Activated CD4-positive, alpha-beta T cell treated with anti-CD3 and anti-CD28 coated beads, Interleukin-2, amount 50 U/mL, for 4 hours (primary cell): ENCODE measurements at regions not wholly inside any gene's neighbourhood (a gene's known extent, or its start where the extent isn't known, plus 50 kb on each side); places are given as distances from the start of the nearest gene placed in this dataset.
"Not testable (repeated sequence)": the region's sequence is repeated elsewhere in the genome, so short reads cannot be mapped to it uniquely, and the experiment has no call there.

Experiments
- DNase-seq, 2 experiments: peaks; one replicate each; pipeline ENCODE4 v3.0.0-alpha.2; 2020

DNA sequence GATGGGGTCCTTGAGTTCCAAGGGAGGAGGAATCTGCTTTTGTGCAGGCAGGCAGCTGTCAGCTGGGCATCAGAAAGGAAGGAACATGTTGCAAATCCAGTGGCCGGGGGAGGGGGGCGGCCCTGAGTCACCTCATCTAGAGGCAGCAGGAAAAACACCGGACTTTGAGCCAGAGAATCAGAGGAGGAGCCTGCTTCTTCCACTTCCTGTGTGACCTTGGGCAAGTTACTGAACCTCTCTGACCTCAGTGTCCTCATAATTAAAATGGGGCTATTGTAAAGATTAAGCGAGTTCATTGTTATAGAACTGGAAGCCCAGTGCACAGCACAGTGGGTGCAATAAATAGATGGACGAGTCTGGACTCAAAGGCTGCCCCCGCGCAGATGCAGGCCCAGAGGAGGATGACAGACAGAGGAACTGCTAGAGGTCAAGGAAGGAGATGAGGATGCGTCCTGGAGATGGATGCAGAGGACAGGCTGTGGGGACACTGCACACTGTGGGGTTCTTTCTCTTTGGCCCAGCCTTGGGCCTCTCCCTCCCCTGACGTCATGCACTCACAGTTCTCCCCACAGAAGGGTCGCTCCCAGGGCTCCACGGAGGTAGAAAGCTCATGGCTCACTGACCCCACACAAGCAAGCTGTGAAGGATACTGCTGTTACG is 714.3 kb downstream of the MATN1 start:
- DNase-seq, result no peak

DNA sequence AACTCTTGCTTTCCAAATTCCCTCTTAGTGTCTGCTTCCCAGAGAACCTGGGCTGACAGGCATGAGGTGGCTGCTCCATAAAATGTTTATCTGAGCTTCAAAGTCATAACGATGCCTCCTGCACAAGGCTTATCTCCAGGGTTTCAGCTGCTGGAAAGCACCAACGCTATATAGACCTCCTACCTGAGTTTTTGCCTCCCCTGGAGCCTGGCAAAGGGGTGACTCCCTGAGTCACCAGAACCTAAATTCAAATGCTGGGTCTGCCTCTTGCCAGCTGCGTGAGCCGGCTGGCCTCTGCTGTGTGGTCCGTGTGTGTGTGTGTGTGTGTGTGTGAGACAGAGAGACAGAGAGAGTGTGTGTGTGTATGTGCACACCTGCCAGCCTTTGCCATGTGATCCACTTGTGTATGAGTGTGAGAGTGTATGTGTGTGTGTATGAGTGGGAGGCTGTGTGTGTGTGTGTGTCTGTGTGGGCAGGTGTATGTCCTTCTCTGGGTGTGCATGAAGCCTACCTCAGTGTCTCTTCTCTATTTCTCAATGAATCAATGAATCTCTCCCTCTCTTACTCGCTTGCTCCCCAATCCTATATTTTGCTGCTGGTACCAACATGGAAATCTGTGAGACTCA is 714.9 kb downstream of the MATN1 start:
- no peak for DNase-seq

DNA sequence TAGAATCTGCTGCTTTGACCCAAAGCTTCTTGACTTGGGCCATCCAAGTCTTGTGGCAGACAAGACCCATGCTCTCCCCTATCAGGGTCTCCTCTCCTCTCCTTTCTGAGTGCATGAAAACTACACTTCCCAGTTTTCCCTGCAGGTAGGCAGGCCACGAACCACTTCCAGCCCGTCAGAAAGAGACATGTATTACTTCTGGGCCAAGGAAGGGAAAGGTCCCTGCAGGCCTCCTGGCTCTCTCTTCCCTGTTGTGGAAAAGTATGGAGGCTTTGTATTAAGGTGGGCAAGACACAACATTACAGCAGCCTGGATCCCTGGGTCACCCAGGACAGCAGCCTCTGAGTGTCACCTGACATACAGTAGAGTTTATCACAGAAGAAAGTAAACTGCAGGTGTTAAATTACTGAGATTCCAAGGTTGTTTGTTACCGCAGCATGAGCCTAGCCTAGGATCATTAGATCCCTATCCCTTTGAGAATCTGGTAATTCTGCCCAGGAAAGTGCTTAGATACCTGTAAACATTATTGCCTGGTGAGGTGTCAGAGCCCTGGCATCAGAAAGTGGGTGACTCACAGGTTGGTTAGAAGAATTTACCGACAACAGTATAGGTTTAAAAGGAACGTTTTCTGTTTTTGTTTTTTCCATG is 717.3 kb downstream of the MATN1 start:
- no peak for DNase-seq

DNA sequence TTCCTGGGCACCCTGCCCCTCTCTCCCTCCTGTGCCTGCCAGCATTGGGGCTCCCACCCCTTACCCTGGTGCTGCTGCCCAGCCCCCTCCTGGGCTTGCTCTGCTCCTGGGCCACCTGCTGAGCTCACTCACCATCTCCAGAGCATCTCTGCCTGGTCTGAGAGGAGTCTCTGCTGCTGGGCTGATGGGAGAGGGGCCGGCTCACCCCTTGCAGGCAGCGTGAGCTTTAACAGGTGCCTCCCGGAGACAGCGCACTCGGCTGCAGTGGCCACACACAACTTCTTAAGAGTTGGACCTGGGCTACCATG is 721.7 kb downstream of the MATN1 start:
- DNase-seq, result no peak

DNA sequence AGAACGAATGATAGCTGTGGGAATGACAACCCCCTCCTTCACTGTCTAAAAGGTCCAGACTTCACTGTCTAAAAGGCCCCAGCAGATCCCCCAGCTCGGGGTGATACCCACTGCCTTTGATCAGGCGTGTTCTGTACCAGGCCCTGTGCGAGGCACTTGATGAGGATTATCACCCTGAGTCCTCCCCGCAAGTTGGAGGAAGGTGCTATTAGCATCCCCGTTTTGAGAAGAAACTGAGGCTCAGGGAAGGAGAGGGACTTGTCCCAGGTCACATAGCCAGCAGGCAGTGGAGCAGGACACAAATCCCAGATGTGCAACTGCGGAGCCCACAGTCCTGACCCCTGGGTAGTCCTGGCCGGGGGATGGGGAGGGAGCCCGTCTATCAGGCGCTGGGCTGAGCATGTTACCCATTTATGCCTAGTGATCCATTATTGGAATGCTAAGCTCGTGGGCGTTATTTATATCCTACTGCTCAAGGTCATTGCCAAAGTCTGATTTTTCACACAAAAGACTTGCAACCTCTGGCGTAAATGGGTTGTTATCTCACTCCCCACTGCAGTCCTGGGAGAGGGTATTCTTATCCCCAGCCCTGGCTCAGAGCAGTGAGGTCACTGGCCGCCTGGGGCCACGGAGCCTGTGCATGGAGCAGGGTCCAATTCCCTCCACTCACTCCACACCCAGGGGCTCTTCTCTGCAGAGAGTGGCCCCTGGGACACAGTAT is 722.2 kb downstream of the MATN1 start:
- no peak for DNase-seq

DNA sequence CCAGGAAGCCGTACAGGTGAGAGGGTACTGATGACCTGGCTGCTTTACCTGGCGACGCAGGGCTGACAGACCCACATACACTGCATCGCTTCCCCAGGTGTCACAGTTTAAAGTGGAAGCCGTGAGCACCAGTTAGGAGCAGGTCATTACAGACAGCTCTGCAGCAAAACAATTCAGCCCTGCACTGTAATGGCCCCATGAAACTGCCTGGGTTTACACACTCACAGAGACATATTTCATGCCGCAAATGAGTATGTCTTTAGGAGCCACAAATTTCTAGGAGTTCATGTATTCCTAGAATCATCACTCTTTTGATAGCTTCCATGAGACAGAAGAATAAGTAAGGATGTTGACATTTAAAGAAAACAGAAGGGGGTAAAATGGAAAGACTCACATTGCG is 723.1 kb downstream of the MATN1 start:
- no peak for DNase-seq

DNA sequence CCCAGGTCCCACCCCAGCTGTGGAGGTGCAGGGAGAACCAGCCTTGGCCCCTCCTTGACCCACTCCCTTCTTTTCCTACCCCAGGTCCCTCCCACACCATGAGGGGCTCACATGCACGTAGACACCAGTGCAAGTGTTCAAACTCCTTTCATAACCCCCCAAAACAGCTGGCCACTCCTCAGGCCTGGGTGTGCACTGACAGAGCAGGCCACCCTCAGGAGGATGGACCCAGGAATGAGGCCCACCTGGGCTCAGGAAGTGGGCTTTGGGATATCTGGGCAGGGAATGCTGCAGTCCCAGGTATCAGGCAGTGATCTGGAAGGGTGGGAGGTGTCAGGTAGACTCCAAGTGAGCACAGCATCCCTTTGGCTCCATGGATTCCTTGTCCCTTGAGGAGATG is 723.8 kb downstream of the MATN1 start:
- DNase-seq, result no peak

DNA sequence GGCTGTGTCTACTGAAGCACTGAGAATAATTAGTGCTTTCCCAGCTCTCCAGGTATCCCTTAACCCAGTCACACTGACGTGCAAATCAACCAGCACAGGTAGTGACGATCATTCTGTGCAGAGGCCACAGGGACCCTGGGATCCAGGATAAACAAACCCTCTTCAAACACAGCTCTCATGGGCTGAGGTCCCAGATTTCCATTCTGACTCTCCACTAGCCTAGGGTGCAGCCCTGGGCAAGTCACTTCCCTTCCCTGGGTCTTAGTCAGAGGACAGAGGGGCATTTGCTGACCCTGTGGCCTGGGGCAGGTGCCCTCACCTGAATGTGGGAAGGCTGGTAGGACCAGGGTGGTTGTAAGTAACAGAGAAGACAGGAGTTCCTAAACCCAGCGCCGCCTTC is 724.7 kb downstream of the MATN1 start:
- DNase-seq, result no peak

DNA sequence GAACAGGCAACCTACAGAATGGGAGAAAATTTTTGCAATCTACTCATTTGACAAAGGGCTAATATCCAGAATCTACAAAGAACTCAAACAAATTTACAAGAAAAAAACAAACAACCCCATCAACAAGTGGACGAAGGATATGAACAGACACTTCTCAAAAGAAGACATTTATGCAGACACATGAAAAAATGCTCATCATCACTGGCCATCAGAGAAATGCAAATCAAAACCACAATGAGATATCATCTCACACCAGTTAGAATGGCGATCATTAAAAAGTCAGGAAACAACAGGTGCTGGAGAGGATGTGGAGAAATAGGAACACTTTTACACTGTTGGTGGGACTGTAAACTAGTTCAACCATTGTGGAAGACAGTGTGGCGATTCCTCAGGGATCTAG is 725.6 kb downstream of the MATN1 start:
- not testable (repeated sequence) for DNase-seq

DNA sequence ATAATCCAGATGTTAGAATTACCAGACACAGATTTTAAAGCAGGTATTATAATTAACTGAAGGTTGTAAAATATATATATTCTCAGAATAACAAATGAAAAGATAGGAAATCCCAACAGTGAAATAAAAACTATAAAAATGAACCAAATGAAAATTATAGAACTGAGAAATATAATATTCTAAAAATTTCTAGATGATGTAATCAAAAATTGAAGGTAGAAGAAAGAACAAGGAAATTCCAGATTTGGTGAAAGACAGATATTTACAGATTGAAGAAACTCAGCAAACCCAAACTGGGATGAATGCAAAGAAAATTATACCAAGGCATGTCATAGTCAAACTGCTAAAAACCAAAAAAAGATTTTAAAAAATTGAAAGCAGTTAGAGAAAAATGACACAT is 729.4 kb downstream of the MATN1 start:
- DNase-seq, result no peak

DNA sequence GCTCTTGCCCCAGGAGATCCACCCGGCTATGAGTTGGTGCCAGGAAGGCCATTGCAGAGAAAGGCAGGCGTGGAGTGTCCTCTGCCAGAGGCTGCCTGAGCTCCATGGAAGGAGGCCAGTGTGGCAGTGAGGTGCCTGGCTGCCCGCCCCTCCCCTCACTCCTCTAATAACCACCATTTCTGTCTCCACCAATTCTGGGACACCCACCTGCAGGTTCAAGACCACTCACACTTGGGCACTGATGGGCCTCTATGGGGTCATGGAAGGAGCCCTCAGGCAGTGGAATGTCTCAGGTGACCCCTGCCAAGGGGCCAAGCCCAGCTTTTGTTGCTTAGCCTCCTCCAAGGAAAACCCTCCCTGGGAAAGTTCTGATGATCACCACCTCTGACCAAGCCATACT is 731.6 kb downstream of the MATN1 start:
- DNase-seq, result no peak

DNA sequence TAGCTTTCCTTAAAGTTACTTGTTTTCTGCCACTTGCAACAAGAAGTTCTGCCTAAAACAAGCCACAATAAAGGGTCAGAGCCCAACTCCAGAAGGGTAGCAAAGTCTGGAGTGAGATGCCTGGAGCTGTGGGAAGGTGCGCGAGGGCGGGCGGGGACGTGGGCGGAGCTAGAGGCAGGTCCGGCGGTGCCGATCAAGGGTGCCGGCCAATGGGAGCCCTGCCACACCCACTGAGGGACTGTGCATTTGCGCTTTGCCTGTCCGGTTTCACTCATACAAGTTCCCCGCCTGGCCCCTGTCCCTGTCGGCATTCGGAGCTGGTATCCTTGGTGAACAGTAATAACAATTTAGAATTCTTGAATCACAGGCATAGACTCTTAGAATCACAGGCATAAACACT is 732.4 kb downstream of the MATN1 start:
- no peak for DNase-seq

DNA sequence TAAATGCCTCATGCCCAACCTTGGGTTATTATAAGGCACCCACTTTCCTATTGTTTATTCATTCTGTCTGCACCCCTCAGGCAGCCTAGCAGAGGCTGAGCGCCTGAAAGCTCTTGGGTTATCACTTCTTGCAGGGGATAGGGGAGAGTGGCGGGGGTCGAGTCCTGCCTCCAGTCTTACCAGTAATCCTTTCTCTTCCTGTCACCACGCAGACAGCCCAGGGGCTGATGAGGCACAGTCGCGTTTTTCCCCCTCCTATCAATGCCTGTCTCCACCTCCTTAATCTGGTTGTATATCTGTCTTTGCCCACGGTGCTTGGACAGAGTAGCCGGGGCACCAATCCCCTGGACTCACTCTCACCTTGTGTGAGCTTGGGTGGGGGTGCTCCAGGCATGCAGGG is 733.1 kb downstream of the MATN1 start:
- no peak for DNase-seq

DNA sequence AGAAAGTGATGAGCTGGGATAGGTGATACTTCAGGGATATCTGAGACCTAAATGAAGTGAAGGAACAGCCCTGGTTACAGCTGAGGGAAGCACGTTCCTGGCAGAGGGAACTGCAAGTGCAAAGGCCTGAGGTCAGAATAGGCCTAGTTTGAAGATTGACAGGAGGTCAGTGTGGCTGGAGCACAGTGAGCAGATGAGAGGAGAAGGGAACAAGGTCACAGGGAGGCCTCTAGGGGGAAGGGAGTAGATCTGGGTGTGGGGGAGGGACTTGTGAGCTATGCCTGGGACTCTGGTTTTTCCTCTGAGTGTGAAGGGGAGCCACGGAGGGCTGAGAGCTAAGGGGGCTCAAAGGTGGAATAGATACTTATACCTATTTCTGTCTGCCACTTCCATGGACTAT is 736.4 kb downstream of the MATN1 start:
- no peak for DNase-seq

DNA sequence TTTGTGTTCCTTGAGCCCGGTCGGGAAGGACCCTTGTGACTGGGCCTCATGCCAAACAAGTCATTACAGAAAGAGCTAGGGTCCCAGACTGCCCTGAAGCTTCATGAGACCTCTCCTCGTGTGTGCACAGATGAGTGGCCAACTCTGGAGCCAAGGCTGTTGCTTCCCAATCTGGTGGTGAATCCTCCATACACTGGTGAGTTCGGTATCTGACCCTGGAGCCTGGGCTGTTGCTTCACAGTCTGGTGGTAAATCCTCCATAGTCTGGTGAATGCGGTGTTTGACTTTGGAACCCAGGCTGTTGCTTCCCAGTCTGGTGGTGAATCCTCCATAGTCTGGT is 737.8 kb downstream of the MATN1 start:
- DNase-seq, result no peak

DNA sequence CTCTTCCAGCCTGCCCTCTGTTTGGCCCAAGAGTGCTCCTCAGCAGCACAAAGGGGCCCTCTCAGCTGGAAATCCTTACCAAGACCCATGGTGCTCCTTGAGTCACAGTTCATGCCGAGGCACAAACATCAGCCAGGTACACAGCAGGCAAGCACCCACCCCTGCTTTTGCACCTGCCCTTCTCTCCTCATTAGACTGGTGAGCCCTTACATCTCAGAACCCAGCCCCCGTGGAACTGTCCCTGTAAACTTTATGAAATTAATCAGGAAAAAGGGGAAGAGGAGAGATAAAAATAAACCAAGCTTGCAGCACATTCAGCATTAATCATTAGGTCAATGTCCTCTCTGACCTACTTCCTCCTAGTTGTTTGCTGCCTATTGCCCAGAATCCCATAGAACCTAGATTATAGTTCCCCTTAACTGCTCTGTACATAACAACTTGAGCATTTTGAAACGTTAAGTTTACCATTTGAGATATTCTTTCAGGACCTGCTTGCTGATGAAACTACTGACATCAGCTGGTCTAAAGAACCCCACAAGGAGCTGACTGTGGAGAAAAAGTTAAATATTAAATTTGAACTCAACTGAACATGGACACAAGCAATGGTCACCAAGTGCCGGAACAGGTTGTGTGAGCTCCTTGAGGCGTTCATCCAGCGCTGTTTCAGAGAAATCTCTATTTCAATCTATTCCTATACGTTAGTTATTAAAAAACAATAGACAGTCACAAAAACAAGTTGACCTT is 738.4 kb downstream of the MATN1 start:
- DNase-seq, result no peak

DNA sequence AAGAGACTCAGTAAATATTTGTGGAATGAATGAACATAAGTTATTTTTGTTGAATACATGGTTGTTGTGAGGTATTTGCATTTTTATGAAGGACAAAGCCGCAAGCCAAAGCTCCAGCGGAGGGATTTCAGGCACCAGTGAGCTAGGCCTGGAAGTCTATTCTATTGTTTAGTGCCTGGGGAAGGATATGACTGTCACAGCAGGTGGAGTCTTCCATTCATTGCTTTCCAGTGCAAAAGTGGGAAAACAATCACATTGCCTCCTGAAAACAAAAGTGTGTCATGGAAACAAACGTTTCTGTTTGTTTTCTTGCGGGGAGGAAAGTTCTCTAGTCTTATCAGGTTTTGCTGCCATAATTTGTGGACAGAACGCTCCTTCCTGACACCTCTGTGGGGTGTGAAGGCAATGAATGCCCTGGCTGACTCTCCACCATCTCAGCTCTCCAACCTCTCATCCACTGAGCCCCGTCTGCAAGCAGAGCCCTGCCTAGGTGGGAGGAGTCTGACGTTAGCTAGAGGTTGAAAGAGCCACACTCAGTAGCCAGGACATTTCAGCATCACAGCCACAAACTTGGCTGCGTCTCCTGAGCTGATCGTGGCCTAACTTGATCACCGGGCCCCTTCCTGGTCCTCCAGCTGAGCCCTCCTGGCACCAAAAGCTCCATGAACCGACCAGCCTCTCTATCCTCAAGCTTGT is 739.1 kb downstream of the MATN1 start:
- no peak for DNase-seq

DNA sequence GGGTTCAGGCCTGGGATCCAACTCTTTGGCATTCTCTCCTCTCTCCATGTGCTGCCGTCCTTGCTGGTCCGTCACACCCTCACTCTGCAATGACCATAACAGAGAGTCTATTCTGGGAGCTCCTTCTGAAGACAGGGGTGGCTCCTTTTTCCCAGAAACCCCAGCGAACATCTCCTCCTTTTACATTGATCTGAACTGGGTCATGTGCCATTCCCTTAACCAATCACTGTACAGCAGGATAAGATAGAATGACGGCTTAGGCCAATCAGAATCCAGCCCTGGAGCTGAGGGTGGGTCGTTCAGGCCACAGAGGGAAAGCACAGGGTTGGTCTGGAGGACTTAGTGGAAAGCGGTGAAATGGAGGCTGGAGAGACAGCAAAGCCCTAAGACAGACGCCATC is 740.1 kb downstream of the MATN1 start:
- DNase-seq, result no peak

DNA sequence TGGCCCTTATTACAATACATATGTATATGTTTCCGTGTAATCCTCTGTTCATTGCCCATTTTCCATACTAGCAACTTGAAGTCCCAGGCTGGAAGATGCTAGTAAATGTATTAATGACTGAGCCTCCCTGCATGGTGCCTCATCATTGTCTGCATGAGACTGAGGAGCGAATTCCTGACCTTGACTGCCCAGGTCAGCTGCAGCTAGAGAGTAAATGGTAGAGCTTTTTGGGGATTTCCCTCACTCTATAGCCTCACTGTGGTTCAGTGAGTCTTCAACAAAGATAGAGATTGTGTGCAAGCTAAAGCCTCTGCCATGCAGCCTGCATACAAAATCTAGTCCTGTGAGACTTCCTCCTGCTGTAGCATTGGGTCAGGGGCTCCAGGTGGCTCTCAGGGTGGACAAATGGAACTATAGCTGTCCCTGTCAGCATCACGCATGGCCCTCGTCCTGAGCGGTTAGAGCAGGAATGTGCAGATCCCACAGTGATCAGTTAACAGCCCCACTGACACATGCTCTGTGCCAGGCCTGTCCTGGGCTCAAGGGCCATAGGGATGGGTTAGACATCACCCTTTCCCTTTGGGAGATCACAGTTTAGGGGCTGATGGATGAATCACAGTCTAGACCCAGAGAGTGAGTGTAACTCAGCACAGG is 741.7 kb downstream of the MATN1 start:
- DNase-seq, result no peak

DNA sequence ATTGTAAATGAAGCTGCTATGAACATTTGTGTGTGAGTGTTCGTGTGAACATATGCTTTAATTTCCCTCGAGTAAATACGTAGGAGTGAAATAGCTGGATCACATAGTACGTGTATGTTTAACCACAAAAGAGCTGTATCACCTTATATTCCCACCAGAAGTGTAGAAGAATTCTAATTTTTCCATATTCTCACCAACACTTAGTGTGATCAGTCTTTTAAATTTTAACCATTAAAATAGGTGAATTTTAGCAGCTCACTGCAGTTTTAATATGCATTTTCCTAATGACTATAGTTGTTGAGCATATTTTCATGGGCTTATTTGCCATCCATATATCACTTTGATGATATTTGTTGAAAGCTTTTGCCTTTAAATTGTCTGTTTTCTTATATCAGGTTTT is 741.2 kb downstream of the PTPRU start:
- DNase-seq, result no peak

DNA sequence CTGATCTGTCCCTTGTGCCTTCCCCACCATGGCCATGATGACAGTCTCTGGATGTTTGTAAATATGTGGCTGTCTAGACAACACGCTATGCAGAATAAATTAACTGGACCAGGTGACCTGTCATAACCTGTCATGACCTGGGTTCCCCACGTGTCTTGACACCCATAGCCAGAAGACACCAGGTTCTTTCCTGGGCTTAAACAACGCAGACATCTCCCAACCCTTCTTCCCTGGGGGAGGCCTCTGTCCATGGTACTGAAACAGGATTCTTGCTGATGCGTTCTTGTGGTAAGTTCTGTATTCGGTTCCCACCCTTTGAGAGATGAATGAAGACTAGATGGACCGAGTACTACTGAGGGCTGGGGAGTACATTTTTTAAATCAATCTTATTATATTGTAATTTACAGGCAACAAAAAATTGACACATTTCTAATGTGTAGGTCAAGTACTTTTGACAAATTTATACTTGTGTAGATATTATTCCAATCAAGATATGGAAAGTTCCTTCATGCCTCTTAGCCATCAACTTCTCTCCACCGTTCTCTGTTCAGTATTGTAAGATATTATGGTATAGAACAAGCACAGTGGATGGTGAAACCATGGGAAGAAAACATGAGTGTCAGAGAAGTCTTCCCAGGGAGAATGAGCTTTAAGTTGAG is 738.8 kb downstream of the PTPRU start:
- DNase-seq, result no peak

DNA sequence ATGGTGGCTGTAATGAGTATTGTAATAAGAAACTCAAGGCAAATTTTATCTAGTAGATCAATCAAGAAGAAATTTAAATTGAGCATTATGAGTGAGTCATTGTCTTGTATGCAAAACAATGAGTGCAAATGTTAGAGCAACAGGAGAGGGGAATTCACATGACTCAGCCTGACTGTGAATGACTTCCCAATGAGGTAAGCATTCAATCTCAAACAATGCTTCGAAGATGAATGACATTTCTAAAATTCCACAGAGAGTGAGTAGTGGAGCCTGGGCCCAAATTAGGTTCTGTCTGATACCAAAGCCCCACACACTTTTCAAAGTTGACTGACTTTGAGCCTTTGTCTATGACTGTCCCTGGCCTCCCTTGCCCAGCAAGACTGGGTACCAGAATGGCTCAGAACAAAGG is 738.0 kb downstream of the PTPRU start:
- no peak for DNase-seq
